GM04503 (cell line): ENCODE measurements at regions not wholly inside any gene's neighbourhood (a gene's known extent, or its start where the extent isn't known, plus 50 kb on each side); places are given as distances from the start of the nearest gene placed in this dataset.
A peak's percentile ranks its signal among the peaks of the same experiment; 100 is the strongest.
"Not testable (repeated sequence)": the region's sequence is repeated elsewhere in the genome, so short reads cannot be mapped to it uniquely, and the experiment has no call there.

Source experiments
- DNase-seq: peaks from one replicate; pipeline ENCODE4 v3.0.0-alpha.2; 2012; ENCODE audit warnings: low read depth

GRCh38 chr11:129637983-129638776 lies 177.5 kb upstream of the TMEM45B start:
- no peak for DNase-seq

- DNase-seq = peak; percentile 59
These were observed 176.3 kb upstream of the TMEM45B start for GRCh38 chr11:129639300-129639699.

GRCh38 chr11:129640671-129641070 lies 175.0 kb upstream of the TMEM45B start:
- DNase-seq = no peak

GRCh38 chr11:129643031-129643721 lies 172.5 kb upstream of the TMEM45B start:
- DNase-seq = peak; percentile 36

GRCh38 chr11:129644326-129644725 lies 171.3 kb upstream of the TMEM45B start:
- DNase-seq = no peak

- DNase-seq = no peak
These were observed 169.7 kb upstream of the TMEM45B start for GRCh38 chr11:129645943-129646342.

GRCh38 chr11:129650044-129650443 lies 165.6 kb upstream of the TMEM45B start:
- not testable (repeated sequence) for DNase-seq

- DNase-seq = no peak
These were observed 162.8 kb upstream of the TMEM45B start for GRCh38 chr11:129652835-129653234.

- no peak for DNase-seq
These were observed 160.3 kb upstream of the TMEM45B start for GRCh38 chr11:129655247-129655832.

- DNase-seq = no peak
These were observed 157.7 kb upstream of the TMEM45B start for GRCh38 chr11:129657866-129658525.

- DNase-seq = no peak
These were observed 157.2 kb upstream of the TMEM45B start for GRCh38 chr11:129658526-129658867.

- DNase-seq = no peak
These were observed 134.7 kb upstream of the TMEM45B start for GRCh38 chr11:129680907-129681306.

GRCh38 chr11:129681344-129682114 lies 134.1 kb upstream of the TMEM45B start:
- DNase-seq = no peak

- no peak for DNase-seq
These were observed 129.4 kb upstream of the TMEM45B start for GRCh38 chr11:129686269-129686668.

- no peak for DNase-seq
These were observed 124.5 kb upstream of the TMEM45B start for GRCh38 chr11:129691142-129691541.

GRCh38 chr11:129694538-129694937 lies 121.1 kb upstream of the TMEM45B start:
- DNase-seq = no peak

- DNase-seq = no peak
These were observed 120.7 kb upstream of the TMEM45B start for GRCh38 chr11:129694966-129695365.

- no peak for DNase-seq
These were observed 119.9 kb upstream of the TMEM45B start for GRCh38 chr11:129695571-129696308.

GRCh38 chr11:129696309-129696989 lies 119.2 kb upstream of the TMEM45B start:
- DNase-seq = no peak

GRCh38 chr11:129698212-129698611 lies 117.4 kb upstream of the TMEM45B start:
- no peak for DNase-seq
